ENCODE measurements at regions not wholly inside any gene's neighbourhood (a gene's known extent, or its start where the extent isn't known, plus 50 kb on each side); places are given as distances from the start of the nearest gene placed in this dataset.

DNA sequence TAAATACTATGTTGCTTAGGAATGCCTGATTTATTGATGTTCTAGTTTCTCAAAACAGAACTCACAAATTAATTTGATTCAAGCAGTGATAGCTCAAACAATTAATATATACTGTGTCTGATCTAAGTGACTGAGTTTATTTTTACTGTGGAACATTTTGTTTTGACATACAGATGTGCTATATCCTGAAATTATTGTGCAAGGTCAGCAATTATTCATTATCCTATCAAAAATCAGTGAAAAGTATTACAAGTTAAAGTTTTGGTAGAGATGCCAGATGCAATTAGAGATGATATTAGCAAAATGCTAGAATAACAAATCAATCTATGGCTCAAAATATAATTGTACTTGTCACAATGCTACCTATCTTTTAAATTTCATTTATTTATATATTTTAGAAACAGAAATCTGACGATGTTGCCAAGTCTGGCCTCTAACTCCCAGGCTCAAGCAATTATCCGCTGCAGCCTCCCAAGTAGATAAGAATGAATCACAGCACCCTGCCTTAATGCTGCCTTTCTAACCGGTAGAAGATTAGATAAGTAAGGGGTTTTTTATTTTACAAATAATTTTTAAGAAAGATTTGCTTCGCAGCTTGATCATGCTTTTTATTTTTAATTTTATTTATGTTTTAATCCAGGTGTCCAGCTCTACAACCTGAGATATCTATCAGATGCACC lies 825.5 kb upstream of the NDST4 start:
- Mint-ChIP-seq H3K36me3 (ENCODE audit: insufficient read depth, unreplicated experiment) (no peaks in the 10 kb centered on the region), H3K9me3 (ENCODE audit: low read depth, unreplicated experiment) (peaks cover 2% of the 10 kb centered on the region), H3K4me1 (ENCODE audit: low read depth, unreplicated experiment) (no peaks in the 10 kb centered on the region), H3K4me3 (ENCODE audit: low read depth, unreplicated experiment) (no peak overlapping the region), H3K27me3 (ENCODE audit: unreplicated experiment) (no peaks in the 10 kb centered on the region), H3K27ac (ENCODE audit: unreplicated experiment) (no peak overlapping the region)
- intact Hi-C loops (cut with micrococcal nuclease; ENCODE audit: unreplicated experiment), result no loop called here
- no peak for TF ChIP-seq CTCF (IDR thresholded peaks at IDR 0.05; ENCODE audit: unreplicated experiment)
- no peak for DNase-seq
- BruUV-seq (replicated peaks), result no TSS peak
- CTCF ChIA-PET, result no interaction called here

DNA sequence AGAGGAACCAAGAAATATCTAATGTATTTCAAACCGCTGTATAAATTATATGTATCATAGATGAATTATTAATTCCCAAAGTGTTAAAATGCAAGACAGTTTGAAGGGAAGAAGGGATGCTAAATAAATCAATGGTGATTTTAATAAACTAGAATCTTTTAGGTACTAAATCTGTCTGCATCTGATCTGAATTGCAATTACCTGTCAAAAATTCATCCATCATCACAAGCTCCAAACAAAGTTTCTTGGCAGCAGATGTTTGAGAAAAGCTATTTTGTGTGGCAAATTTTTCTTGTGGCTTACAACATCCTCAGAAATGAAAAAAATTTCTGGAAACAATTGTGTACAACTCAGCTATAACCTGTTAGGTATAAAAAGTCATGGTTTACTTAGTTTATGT lies 816.0 kb upstream of the NDST4 start:
- H3K4me1 Mint-ChIP-seq (ENCODE audit: low read depth, unreplicated experiment), result no peaks in the 10 kb centered on the region
- no peak overlapping the region for H3K27ac Mint-ChIP-seq (ENCODE audit: unreplicated experiment)
- H3K9me3 Mint-ChIP-seq (ENCODE audit: low read depth, unreplicated experiment), result no peaks in the 10 kb centered on the region
- no peak overlapping the region for H3K4me3 Mint-ChIP-seq (ENCODE audit: low read depth, unreplicated experiment)
- no peak for DNase-seq
- no TSS peak for BruUV-seq (replicated peaks)
- no peaks in the 10 kb centered on the region for H3K27me3 Mint-ChIP-seq (ENCODE audit: unreplicated experiment)
- no peak for TF ChIP-seq CTCF (IDR thresholded peaks at IDR 0.05; ENCODE audit: unreplicated experiment)
- CTCF ChIA-PET, result no interaction called here
- no peaks in the 10 kb centered on the region for H3K36me3 Mint-ChIP-seq (ENCODE audit: insufficient read depth, unreplicated experiment)
- intact Hi-C loops (cut with micrococcal nuclease; ENCODE audit: unreplicated experiment), result no loop called here

- intact Hi-C loops (cut with micrococcal nuclease; ENCODE audit: unreplicated experiment), result no loop called here
- Mint-ChIP-seq H3K27me3 (ENCODE audit: unreplicated experiment) (no peaks in the 10 kb centered on the region), H3K9me3 (ENCODE audit: low read depth, unreplicated experiment) (no peaks in the 10 kb centered on the region), H3K36me3 (ENCODE audit: insufficient read depth, unreplicated experiment) (no peaks in the 10 kb centered on the region), H3K4me1 (ENCODE audit: low read depth, unreplicated experiment) (no peaks in the 10 kb centered on the region), H3K4me3 (ENCODE audit: low read depth, unreplicated experiment) (no peak overlapping the region), H3K27ac (ENCODE audit: unreplicated experiment) (no peak overlapping the region)
- CTCF ChIA-PET, result no interaction called here
- DNase-seq, result no peak
- no peak for TF ChIP-seq CTCF (IDR thresholded peaks at IDR 0.05; ENCODE audit: unreplicated experiment)
- BruUV-seq (replicated peaks), result no TSS peak
Measured at GRCh38 chr4:115927382-115927781, 814.0 kb upstream of the NDST4 start.

GRCh38 chr4:115923152-115923551 lies 809.7 kb upstream of the NDST4 start:
- intact Hi-C loops (cut with micrococcal nuclease; ENCODE audit: unreplicated experiment), result no loop called here
- no TSS peak for BruUV-seq (replicated peaks)
- TF ChIP-seq CTCF (IDR thresholded peaks at IDR 0.05; ENCODE audit: unreplicated experiment), result no peak
- H3K4me3 Mint-ChIP-seq (ENCODE audit: low read depth, unreplicated experiment), result no peak overlapping the region
- no peak overlapping the region for H3K27ac Mint-ChIP-seq (ENCODE audit: unreplicated experiment)
- CTCF ChIA-PET, result no interaction called here
- H3K36me3 Mint-ChIP-seq (ENCODE audit: insufficient read depth, unreplicated experiment), result no peaks in the 10 kb centered on the region
- H3K9me3 Mint-ChIP-seq (ENCODE audit: low read depth, unreplicated experiment), result no peaks in the 10 kb centered on the region
- no peaks in the 10 kb centered on the region for H3K27me3 Mint-ChIP-seq (ENCODE audit: unreplicated experiment)
- no peak for DNase-seq
- no peaks in the 10 kb centered on the region for H3K4me1 Mint-ChIP-seq (ENCODE audit: low read depth, unreplicated experiment)
